Activated naive CD4-positive, alpha-beta T cell treated with anti-CD3 and anti-CD28 coated beads, Interleukin-2, amount 50 U/mL, for 24 hours (primary cell): ENCODE measurements at regions not wholly inside any gene's neighbourhood (a gene's known extent, or its start where the extent isn't known, plus 50 kb on each side); places are given as distances from the start of the nearest gene placed in this dataset.
"Not testable (repeated sequence)": the region's sequence is repeated elsewhere in the genome, so short reads cannot be mapped to it uniquely, and the experiment has no call there.

Source experiments
- H3K27ac Mint-ChIP-seq: one replicate; pipeline ENCODE4 v1.8.0; 2021; ENCODE audit warnings: mild to moderate bottlenecking, mixed read lengths
- H3K27me3 Mint-ChIP-seq: one replicate; pipeline ENCODE4 v1.8.0; 2021; ENCODE audit warnings: mixed read lengths
- H3K36me3 Mint-ChIP-seq: one replicate; pipeline ENCODE4 v1.8.0; 2021; ENCODE audit warnings: mixed read lengths
- H3K4me1 Mint-ChIP-seq: one replicate; pipeline ENCODE4 v1.8.0; 2021; ENCODE audit warnings: mixed read lengths
- H3K4me3 Mint-ChIP-seq: one replicate; pipeline ENCODE4 v1.8.0; 2021; ENCODE audit warnings: mild to moderate bottlenecking, mixed read lengths
- H3K9me3 Mint-ChIP-seq: one replicate; pipeline ENCODE4 v1.8.0; 2021; ENCODE audit warnings: mixed read lengths

DNA sequence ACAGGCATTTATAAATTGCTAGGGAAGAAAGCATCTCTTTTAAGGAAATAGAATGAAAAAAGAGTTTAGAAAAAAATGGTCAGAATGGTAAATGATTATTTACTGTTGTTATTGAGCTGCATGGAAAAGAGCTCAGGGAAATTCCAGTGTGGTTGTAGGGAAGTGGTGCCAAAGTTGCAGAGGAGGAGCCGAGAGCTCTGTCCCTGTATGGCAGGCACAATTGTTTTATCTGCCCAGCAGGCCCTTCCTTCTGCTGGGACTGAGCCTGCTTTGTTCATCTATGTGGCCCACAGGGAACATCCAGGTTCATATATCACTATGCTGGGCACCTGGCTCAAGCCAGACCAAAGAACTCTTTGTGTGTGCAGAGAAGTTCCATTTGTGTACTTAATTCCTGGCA lies 80.8 kb upstream of the AGAP1 start:
- Mint-ChIP-seq H3K4me1 (no peaks in the 10 kb centered on the region), H3K27me3 (peaks cover 10% of the 10 kb centered on the region), H3K27ac (no peak overlapping the region), H3K9me3 (peaks cover 11% of the 10 kb centered on the region), H3K36me3 (no peaks in the 10 kb centered on the region), H3K4me3 (no peak overlapping the region)

- Mint-ChIP-seq H3K27ac (no peak overlapping the region), H3K36me3 (no peaks in the 10 kb centered on the region), H3K9me3 (peaks cover 11% of the 10 kb centered on the region), H3K4me1 (no peaks in the 10 kb centered on the region), H3K27me3 (peaks cover 9% of the 10 kb centered on the region), H3K4me3 (no peak overlapping the region)
These were observed 79.4 kb upstream of the AGAP1 start for GRCh38 chr2:235414422-235414821.

GRCh38 chr2:235416858-235417499 lies 76.9 kb upstream of the AGAP1 start:
- Mint-ChIP-seq H3K27me3 (peaks cover 5% of the 10 kb centered on the region), H3K9me3 (peaks cover 5% of the 10 kb centered on the region), H3K4me3 (no peak overlapping the region), H3K36me3 (no peaks in the 10 kb centered on the region), H3K27ac (no peak overlapping the region), H3K4me1 (no peaks in the 10 kb centered on the region)

DNA sequence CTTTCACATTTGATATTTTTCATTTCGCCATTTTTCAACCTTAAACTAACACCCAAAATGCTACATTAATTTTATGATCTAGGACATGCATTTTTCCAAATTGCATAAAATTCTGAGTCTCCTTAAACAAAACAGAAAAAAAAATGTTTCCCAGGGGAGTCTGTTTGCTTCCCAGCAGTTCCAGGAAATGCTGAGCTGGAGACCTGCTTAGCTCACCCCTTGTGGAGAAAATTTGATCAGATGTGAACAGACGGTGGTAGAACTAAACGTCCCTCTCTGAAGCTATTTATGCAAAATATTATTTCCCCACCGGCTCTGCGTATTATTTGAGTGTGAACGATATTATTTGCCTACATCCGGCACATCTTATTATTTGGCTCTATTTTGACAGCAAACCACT lies 74.9 kb upstream of the AGAP1 start:
- H3K27ac Mint-ChIP-seq: no peak overlapping the region
- peaks cover 3% of the 10 kb centered on the region for H3K27me3 Mint-ChIP-seq
- no peak overlapping the region for H3K4me3 Mint-ChIP-seq

GRCh38 chr2:235419996-235420395 lies 73.8 kb upstream of the AGAP1 start:
- H3K4me1 Mint-ChIP-seq: no peaks in the 10 kb centered on the region
- H3K4me3 Mint-ChIP-seq: no peak overlapping the region
- peaks cover 5% of the 10 kb centered on the region for H3K9me3 Mint-ChIP-seq
- H3K36me3 Mint-ChIP-seq: no peaks in the 10 kb centered on the region
- H3K27ac Mint-ChIP-seq: no peak overlapping the region
- peaks cover 3% of the 10 kb centered on the region for H3K27me3 Mint-ChIP-seq

More for the DNA sequence above, 74.9 kb upstream of the AGAP1 start:
- peaks cover 5% of the 10 kb centered on the region for H3K9me3 Mint-ChIP-seq
- H3K36me3 Mint-ChIP-seq: no peaks in the 10 kb centered on the region
- no peaks in the 10 kb centered on the region for H3K4me1 Mint-ChIP-seq

GRCh38 chr2:235421618-235422017 lies 72.2 kb upstream of the AGAP1 start:
- Mint-ChIP-seq H3K27ac (no peak overlapping the region), H3K36me3 (no peaks in the 10 kb centered on the region), H3K4me1 (no peaks in the 10 kb centered on the region), H3K9me3 (peaks cover 5% of the 10 kb centered on the region), H3K27me3 (peaks cover 3% of the 10 kb centered on the region), H3K4me3 (no peak overlapping the region)

DNA sequence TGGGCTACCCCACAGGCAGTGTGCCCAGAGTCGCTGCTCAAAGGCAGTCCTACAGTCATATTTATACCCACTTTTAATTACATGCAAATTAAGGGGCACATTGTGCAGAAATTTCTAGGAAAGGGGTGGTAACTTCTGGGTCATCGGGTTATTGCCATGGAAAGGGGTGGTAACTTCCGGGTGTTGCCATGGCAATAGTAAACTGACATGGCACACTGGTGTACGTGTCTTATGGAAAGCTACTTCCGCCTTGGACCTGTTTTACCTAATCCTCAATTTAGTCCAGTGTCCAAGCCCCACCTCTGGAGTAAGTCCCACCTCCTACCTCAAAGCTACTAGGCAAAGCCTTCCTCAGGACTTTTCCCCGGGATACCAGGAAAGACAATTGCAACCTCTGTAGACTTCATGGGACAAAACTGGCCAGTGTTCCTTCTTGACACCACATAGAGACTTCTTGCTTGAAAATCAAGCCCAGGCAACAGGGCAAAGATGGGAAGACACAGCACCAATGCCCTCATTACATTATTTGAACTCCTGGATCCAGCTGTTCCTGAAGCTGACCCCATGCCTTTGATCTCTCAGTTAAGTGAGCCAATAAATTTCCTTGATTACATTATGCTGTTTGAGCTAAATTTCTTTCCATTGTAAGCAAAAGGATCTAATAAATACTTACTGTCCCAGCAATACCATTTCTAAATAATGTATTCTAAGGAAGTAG lies 63.3 kb upstream of the AGAP1 start:
- Mint-ChIP-seq H3K27me3 (peaks cover 7% of the 10 kb centered on the region), H3K36me3 (no peaks in the 10 kb centered on the region), H3K9me3 (peaks cover 9% of the 10 kb centered on the region), H3K27ac (no peak overlapping the region), H3K4me3 (no peak overlapping the region), H3K4me1 (no peaks in the 10 kb centered on the region)

DNA sequence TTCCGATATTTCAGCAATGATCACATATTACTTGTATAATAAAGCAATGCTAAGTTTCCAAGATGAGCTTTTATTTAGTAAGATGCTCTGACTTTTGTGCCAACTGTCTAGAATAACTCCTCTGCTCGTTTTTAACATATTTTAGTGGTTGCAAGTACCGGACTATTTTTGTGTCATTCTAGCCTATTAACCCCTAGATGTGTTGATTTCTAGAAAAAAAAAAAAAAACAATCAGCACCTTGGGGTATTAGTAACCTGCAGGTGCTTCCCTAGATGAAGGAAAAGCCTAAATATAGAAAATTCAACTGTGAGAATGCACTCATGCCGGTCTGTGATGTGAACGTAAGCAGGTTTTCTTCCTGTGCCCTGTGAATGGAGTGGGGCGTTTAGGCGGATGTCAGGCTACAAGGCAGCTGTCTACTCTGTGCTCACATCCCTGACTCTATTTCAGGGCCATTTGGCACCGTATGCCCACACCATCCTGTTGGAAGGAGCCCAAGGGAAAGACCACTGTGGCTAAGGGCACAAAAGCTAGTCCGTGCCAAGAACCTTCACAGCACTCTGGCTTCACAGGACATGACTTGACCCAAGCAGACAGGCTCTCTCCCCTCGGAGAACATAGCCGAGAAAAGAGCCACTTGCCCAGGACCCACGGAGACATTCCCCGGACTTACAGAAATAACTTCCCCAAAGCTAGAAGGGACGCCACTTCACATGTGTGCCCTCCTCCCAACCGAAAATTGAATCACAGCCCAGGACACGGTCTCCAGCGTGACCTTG lies 60.9 kb upstream of the AGAP1 start:
- H3K36me3 Mint-ChIP-seq: no peaks in the 10 kb centered on the region
- peaks cover 9% of the 10 kb centered on the region for H3K9me3 Mint-ChIP-seq
- H3K4me3 Mint-ChIP-seq: no peak overlapping the region
- H3K4me1 Mint-ChIP-seq: no peaks in the 10 kb centered on the region
- peaks cover 7% of the 10 kb centered on the region for H3K27me3 Mint-ChIP-seq
- no peak overlapping the region for H3K27ac Mint-ChIP-seq

- Mint-ChIP-seq H3K4me3 (no peak overlapping the region), H3K9me3 (peaks cover 9% of the 10 kb centered on the region), H3K27me3 (peaks cover 7% of the 10 kb centered on the region)
These were observed 60.0 kb upstream of the AGAP1 start for GRCh38 chr2:235433860-235434259.

GRCh38 chr2:235439959-235440662 lies 53.7 kb upstream of the AGAP1 start:
- Mint-ChIP-seq H3K9me3 (no peaks in the 10 kb centered on the region), H3K27me3 (peaks cover 2% of the 10 kb centered on the region), H3K27ac (no peak overlapping the region), H3K4me3 (no peak overlapping the region), H3K4me1 (no peaks in the 10 kb centered on the region), H3K36me3 (no peaks in the 10 kb centered on the region)

More at GRCh38 chr2:235433860-235434259, 60.0 kb upstream of the AGAP1 start:
- Mint-ChIP-seq H3K4me1 (no peaks in the 10 kb centered on the region), H3K27ac (no peak overlapping the region), H3K36me3 (no peaks in the 10 kb centered on the region)

DNA sequence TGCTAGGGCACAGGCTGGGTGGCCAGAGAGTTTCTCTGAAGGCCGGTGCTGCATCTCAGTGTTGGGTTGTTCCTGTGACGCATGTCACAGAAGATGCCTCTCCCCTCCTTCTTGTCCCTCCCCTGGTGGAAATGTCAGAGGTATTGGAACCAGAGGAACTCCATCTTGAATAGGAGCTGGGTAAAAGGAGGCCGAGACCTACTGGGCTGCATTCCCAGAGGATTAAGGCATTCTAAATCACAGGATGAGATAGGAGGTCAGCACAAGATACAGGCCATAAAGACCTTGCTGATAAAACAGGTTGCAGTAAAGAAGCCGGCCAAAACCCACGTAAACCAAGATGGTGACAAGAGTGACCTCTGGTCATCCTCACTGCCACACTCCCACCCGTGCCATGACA lies 50.3 kb upstream of the AGAP1 start:
- H3K36me3 Mint-ChIP-seq, H3K4me3 Mint-ChIP-seq, H3K4me1 Mint-ChIP-seq, H3K27me3 Mint-ChIP-seq, H3K27ac Mint-ChIP-seq, H3K9me3 Mint-ChIP-seq: not testable (repeated sequence)
